Upper lobe of right lung (tissue), 1 donor: ENCODE measurements at regions not wholly inside any gene's neighbourhood (a gene's known extent, or its start where the extent isn't known, plus 50 kb on each side); places are given as distances from the start of the nearest gene placed in this dataset.

Source experiments
- ATAC-seq: fragments of 200-7000 bp; cut with Tn5 transposase; one replicate; pipeline ENCODE4 v1.9.1; 2020; ENCODE audit warnings: mild to moderate bottlenecking, moderate library complexity
- DNase-seq: peaks from one replicate; pipeline ENCODE4 v3.0.0-alpha.2; 2020
- H3K27ac ChIP-seq: fragments of 200-600 bp; one replicate; pipeline ENCODE4 v1.8.0; 2022
- H3K27me3 ChIP-seq: fragments of 200-600 bp; one replicate; pipeline ENCODE4 v1.8.0; 2022; ENCODE audit warnings: mild to moderate bottlenecking
- H3K36me3 ChIP-seq: fragments of 200-600 bp; one replicate; pipeline ENCODE4 v1.8.0; 2022
- H3K4me1 ChIP-seq: fragments of 200-600 bp; one replicate; pipeline ENCODE4 v1.8.0; 2022
- H3K4me3 ChIP-seq: fragments of 200-600 bp; one replicate; pipeline ENCODE4 v1.8.0; 2022; ENCODE audit warnings: mild to moderate bottlenecking
- H3K9me3 ChIP-seq: fragments of 200-600 bp; one replicate; pipeline ENCODE4 v1.8.0; 2022
- intact Hi-C: fragments of 100-400 bp; cut with DNase I; formaldehyde crosslinking; loops from one replicate; pipeline ENCODE4 v1.11.0; 2022
- TF ChIP-seq, protein P1 (sequence below): fragments of 200-600 bp; IDR thresholded peaks from one replicate; pipeline ENCODE4 v1.8.0; 2022; ENCODE audit warnings: antibody characterized with exemption
- donor health status: DM: no; HTN: yes; CAD: no; lungs with severe emphysema.

- H3K4me3 ChIP-seq: no peak overlapping the region
- intact Hi-C loops: no loop called here
- H3K27ac ChIP-seq: no peak overlapping the region
- H3K4me1 ChIP-seq: no peaks in the 10 kb centered on the region
- no peaks in the 10 kb centered on the region for H3K9me3 ChIP-seq
- no peaks in the 10 kb centered on the region for H3K27me3 ChIP-seq
- ATAC-seq (no peak), DNase-seq (no peak)
- no peaks in the 10 kb centered on the region for H3K36me3 ChIP-seq
- TF ChIP-seq, protein P1, sequence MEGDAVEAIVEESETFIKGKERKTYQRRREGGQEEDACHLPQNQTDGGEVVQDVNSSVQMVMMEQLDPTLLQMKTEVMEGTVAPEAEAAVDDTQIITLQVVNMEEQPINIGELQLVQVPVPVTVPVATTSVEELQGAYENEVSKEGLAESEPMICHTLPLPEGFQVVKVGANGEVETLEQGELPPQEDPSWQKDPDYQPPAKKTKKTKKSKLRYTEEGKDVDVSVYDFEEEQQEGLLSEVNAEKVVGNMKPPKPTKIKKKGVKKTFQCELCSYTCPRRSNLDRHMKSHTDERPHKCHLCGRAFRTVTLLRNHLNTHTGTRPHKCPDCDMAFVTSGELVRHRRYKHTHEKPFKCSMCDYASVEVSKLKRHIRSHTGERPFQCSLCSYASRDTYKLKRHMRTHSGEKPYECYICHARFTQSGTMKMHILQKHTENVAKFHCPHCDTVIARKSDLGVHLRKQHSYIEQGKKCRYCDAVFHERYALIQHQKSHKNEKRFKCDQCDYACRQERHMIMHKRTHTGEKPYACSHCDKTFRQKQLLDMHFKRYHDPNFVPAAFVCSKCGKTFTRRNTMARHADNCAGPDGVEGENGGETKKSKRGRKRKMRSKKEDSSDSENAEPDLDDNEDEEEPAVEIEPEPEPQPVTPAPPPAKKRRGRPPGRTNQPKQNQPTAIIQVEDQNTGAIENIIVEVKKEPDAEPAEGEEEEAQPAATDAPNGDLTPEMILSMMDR: no peak
These were observed 433.7 kb upstream of the ONECUT1 start for GRCh38 chr15:53223815-53224214.

DNA sequence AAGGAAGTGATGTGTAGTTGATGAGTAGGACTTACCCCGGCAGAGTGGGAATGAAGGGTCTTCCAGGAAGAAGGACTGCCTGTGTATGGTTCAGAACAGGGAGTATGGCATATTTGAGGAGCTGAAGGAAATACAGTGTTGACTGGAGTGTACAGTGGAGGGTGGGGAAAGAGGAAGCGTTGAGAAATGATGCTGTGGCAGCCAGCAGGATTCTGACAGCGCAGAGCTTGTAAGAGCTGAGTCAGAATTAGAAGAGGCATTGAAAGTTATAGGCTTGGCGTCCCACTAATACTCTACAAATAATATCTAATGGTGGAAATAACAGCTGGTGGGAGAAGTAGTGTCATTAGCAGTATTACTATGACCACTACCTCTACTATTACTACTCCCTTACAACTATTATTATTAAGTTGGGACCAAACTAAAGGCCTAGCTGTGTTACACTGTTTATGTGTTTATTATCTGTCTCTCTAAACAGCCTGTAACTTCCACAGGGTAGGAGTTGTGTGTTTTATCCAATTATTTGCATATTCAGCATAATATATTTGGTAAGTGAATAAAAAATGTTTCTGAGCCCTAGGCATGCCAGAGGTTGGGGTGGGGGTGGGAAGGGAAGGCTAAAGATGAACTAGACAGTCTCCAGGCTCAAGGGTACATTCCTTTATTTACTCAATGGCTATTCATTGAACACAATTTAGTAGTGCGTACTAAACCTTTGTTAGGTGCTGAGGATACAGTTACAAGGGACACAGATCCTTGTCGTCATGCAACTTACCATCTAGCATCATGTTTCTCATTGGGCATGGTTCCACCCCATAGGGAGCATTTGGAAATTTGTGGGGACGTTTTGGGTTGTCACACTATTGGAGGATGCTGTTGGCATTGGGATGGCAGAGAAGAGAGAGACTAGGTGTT, 428.8 kb upstream of the ONECUT1 start:
- intact Hi-C loops: no loop called here
- H3K36me3 ChIP-seq: no peaks in the 10 kb centered on the region
- no peak overlapping the region for H3K4me3 ChIP-seq
- H3K27me3 ChIP-seq: no peaks in the 10 kb centered on the region
- no peaks in the 10 kb centered on the region for H3K9me3 ChIP-seq
- TF ChIP-seq, protein P1: no peak
- DNase-seq (no peak), ATAC-seq (no peak)
- no peak overlapping the region for H3K27ac ChIP-seq
- no peaks in the 10 kb centered on the region for H3K4me1 ChIP-seq

DNA sequence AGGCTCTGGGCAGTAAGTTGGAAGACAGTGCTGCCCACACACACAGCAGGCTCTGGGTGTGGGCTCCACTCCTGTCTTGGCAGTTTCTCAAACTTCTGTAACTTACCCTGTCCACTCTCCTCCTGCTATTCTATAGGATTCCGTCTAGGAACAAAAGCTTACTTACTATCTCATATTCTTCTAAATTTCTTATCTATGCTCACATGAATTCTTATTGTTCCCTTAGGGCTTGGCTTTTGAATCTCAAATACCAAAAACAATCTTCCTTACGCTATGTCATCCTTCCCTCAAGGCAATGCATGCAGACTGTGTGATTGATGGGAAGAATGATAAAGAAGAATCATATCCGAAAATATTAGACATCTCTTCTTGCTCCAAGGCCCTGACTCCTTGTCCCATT, 425.9 kb upstream of the ONECUT1 start:
- no peak for ATAC-seq
- H3K27ac ChIP-seq: no peak overlapping the region
- H3K27me3 ChIP-seq: no peaks in the 10 kb centered on the region
- no peaks in the 10 kb centered on the region for H3K4me1 ChIP-seq
- no peak overlapping the region for H3K4me3 ChIP-seq
- TF ChIP-seq, protein P1: no peak
- DNase-seq: no peak
- intact Hi-C loops: no loop called here
- H3K9me3 ChIP-seq: no peaks in the 10 kb centered on the region
- H3K36me3 ChIP-seq: no peaks in the 10 kb centered on the region

DNA sequence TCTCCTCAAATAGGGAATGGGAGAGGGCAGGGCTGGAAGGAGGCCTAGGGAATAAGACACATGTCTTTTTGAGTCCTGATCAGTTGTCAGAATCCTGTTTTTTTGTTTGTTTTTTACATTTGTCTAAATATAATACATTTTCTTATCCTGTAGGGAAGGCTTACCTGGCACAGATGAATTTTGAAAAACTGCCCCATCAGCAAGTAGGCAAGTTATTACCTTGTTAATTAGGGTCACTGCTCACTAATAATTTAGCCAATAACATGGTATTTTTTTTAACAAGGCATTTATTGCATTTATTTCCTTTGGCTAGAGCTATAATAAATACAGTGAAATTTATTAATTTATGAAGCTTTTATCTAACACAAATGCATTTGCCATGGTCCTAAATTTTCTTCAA, 423.2 kb upstream of the ONECUT1 start:
- Histone ChIP-seq H3K36me3 (no peaks in the 10 kb centered on the region), H3K4me1 (no peaks in the 10 kb centered on the region), H3K27me3 (no peaks in the 10 kb centered on the region), H3K9me3 (no peaks in the 10 kb centered on the region), H3K27ac (no peak overlapping the region), H3K4me3 (no peak overlapping the region)
- DNase-seq (no peak), ATAC-seq (no peak)
- TF ChIP-seq, protein P1: no peak
- intact Hi-C loops: no loop called here

- Histone ChIP-seq H3K4me3 (no peak overlapping the region), H3K36me3 (no peaks in the 10 kb centered on the region), H3K27ac (no peak overlapping the region), H3K4me1 (no peaks in the 10 kb centered on the region), H3K9me3 (no peaks in the 10 kb centered on the region), H3K27me3 (no peaks in the 10 kb centered on the region)
- intact Hi-C loops: no loop called here
- ATAC-seq: no peak
- TF ChIP-seq, protein P1: no peak
- no peak for DNase-seq
These were observed 422.6 kb upstream of the ONECUT1 start for GRCh38 chr15:53212785-53213184.
